ENCODE measurements at regions not wholly inside any gene's neighbourhood (a gene's known extent, or its start where the extent isn't known, plus 50 kb on each side); places are given as distances from the start of the nearest gene placed in this dataset.

DNA sequence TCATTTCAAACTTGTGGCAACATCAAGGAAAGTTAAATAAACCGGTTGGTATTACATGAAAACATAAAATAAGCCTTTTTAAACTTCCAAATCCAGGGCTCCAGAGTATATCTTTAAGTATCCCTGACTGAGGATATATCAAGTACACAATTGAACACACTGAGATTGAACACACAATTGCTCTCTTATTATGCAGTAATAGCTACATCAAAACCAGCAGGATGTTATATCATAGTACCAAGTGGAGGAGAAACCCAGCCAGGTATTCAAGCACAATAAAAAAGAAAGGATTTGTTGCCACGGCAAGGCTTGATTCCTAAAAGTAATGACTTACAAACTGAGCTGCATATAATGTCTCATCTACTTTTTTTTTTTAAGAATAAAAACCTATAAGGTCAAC is 605.8 kb downstream of the SPOCK3 start:
- no peak overlapping the region for H2AK9ac ChIP-seq (replicated peaks; ENCODE audit: low read depth, low read length, poor library complexity)
- H3K56ac ChIP-seq (ENCODE audit: extremely low read depth, insufficient read depth, low read length) = no peak overlapping the region
- H4K8ac ChIP-seq (ENCODE audit: low read depth in 2 of 2, low read length in 2 of 2) = no peak overlapping the region
- DNase-seq = no peak
- in situ Hi-C loops (cut with MboI; ENCODE audit: low sequenced_read_pairs) (no loop called here), intact Hi-C loops (cut with micrococcal nuclease) (no loop called here), dilution Hi-C loops (cut with HindIII; ENCODE audit: low sequenced_read_pairs, unreplicated experiment) (no loop called here)
- no CpG with 5 or more reads among the region's 2 CpGs for WGBS, 2 experiments (ENCODE audit: extremely low coverage in 2 of 2, insufficient read length in 1 of 2)
- H3K9ac ChIP-seq (ENCODE audit: low read depth, low read length) = no peak overlapping the region
- peaks cover 5% of the 10 kb centered on the region for H3K9me3 ChIP-seq (ENCODE audit: control insufficient read depth, insufficient read depth, low read length)
- no peaks in the 10 kb centered on the region for H3K9me1 ChIP-seq (ENCODE audit: insufficient read depth, low read length)
- no peak overlapping the region for H4K91ac ChIP-seq (ENCODE audit: insufficient read depth, low read depth, low read length)
- no peak for TF ChIP-seq RAD21 (IDR thresholded peaks at IDR 0.05; ENCODE audit: low read length)
- no peak for TF ChIP-seq SMC3 (IDR thresholded peaks at IDR 0.05; ENCODE audit: low read depth, low read length)
- no peak for TF ChIP-seq RCOR1 (IDR thresholded peaks at IDR 0.05; ENCODE audit: insufficient replicate concordance, low read length)
- TF ChIP-seq FOS (IDR thresholded peaks at IDR 0.05; ENCODE audit: low read depth, low read length) = no peak
- no peak for TF ChIP-seq NFE2L2 (IDR thresholded peaks at IDR 0.05; ENCODE audit: low read depth, low read length)
- TF ChIP-seq CEBPB (IDR thresholded peaks at IDR 0.05; ENCODE audit: low read depth, low read length) = no peak
- TF ChIP-seq BHLHE40 (IDR thresholded peaks at IDR 0.05; ENCODE audit: low read depth, low read length) = no peak
- no peak for TF ChIP-seq MAFK (IDR thresholded peaks at IDR 0.05; ENCODE audit: low read depth, low read length)
- TF ChIP-seq POLR2A (IDR thresholded peaks at IDR 0.05; ENCODE audit: low read depth, low read length) = no peak
- TF ChIP-seq MXI1 (IDR thresholded peaks at IDR 0.05; ENCODE audit: borderline replicate concordance, low read depth, low read length) = no peak
- TF ChIP-seq CTCF (conservative IDR thresholded peaks at IDR 0.05; ENCODE audit: low read depth, low read length) = no peak
- H3K36me3 ChIP-seq (ENCODE audit: control insufficient read depth, insufficient read depth, low read length) = no peaks in the 10 kb centered on the region
- no peak overlapping the region for H3K4me3 ChIP-seq (ENCODE audit: insufficient read depth, low read depth, low read length)
- no peaks in the 10 kb centered on the region for H3K4me1 ChIP-seq (ENCODE audit: control insufficient read depth, insufficient read depth, low read length)
- H2BK120ac ChIP-seq (ENCODE audit: low read depth, low read length) = no peak overlapping the region
- H2BK5ac ChIP-seq (ENCODE audit: low read depth, low read length, poor library complexity, severe bottlenecking) = no peak overlapping the region
- no peaks in the 10 kb centered on the region for H4K20me1 ChIP-seq (ENCODE audit: insufficient read depth, low read length)
- BruUV-seq (replicated peaks) = no TSS peak
- H3K4ac ChIP-seq (ENCODE audit: low read depth, low read length) = no peak overlapping the region
- H2AFZ ChIP-seq (replicated peaks; ENCODE audit: low read length, poor library complexity) = no peak overlapping the region
- no peak overlapping the region for H3K14ac ChIP-seq (replicated peaks; ENCODE audit: low read depth, low read length)
- no peak overlapping the region for H3K23ac ChIP-seq (ENCODE audit: low read depth, low read length)
- CTCF ChIA-PET = no interaction called here
- H2BK15ac ChIP-seq (ENCODE audit: low read depth, low read length) = no peak overlapping the region
- H2BK20ac ChIP-seq (ENCODE audit: low read depth, low read length) = no peak overlapping the region
- ATAC-seq (ENCODE audit: low read depth) = no peak
- POLR2A ChIA-PET (ENCODE audit: unreplicated experiment) = no interaction called here
- no peaks in the 10 kb centered on the region for H3K27me3 ChIP-seq (ENCODE audit: control insufficient read depth, insufficient read depth, low read length)
- no peak overlapping the region for H4K5ac ChIP-seq (ENCODE audit: low read depth, low read length)
- no peak overlapping the region for H3K18ac ChIP-seq (ENCODE audit: low read depth, low read length)
- no peak overlapping the region for H2AK5ac ChIP-seq (ENCODE audit: low read depth, low read length)
- H3K4me2 ChIP-seq (ENCODE audit: low read depth, low read length) = no peak overlapping the region
- no peak overlapping the region for H3K27ac ChIP-seq (ENCODE audit: insufficient read depth, low read length)
- H3K79me1 ChIP-seq (ENCODE audit: low read depth in 1 of 2, low read length in 2 of 2) = no peaks in the 10 kb centered on the region

Data from IMR-90 (cell line).